ENCODE measurements at regions not wholly inside any gene's neighbourhood (a gene's known extent, or its start where the extent isn't known, plus 50 kb on each side); places are given as distances from the start of the nearest gene placed in this dataset.

- TF ChIP-seq, protein P1, sequence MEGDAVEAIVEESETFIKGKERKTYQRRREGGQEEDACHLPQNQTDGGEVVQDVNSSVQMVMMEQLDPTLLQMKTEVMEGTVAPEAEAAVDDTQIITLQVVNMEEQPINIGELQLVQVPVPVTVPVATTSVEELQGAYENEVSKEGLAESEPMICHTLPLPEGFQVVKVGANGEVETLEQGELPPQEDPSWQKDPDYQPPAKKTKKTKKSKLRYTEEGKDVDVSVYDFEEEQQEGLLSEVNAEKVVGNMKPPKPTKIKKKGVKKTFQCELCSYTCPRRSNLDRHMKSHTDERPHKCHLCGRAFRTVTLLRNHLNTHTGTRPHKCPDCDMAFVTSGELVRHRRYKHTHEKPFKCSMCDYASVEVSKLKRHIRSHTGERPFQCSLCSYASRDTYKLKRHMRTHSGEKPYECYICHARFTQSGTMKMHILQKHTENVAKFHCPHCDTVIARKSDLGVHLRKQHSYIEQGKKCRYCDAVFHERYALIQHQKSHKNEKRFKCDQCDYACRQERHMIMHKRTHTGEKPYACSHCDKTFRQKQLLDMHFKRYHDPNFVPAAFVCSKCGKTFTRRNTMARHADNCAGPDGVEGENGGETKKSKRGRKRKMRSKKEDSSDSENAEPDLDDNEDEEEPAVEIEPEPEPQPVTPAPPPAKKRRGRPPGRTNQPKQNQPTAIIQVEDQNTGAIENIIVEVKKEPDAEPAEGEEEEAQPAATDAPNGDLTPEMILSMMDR (IDR thresholded peaks at IDR 0.05): no peak
- no peak for TF ChIP-seq POLR2A (IDR thresholded peaks at IDR 0.05)
Observed at GRCh38 chr13:34627509-34628208, 314.4 kb upstream of the NBEA start.

All from Peyer's patch (tissue), 4 donors.